ENCODE measurements at regions not wholly inside any gene's neighbourhood (a gene's known extent, or its start where the extent isn't known, plus 50 kb on each side); places are given as distances from the start of the nearest gene placed in this dataset.

DNA sequence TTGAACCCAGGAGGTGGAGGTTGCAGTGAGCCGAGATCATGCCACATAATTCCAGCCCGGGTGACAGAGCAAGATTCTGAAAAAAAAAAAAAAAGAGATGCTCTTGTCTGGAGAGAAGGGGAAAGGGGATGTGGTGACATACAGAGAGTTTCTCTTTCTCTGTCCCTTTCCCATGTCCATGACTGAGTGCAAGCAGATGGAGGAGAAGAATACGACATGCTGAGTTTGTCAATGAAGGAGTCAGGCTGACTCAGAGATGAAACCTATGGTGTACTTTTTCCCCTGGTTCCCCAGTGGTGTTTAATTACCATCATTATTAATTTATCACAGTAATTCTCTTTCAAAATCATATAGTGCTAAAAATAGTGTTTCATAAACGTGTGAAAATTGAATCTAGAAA lies 448.8 kb downstream of the FOXO1 start:
- no peaks in the 10 kb centered on the region for H3K27me3 ChIP-seq
- H3K36me3 ChIP-seq, result no peaks in the 10 kb centered on the region
- H3K4me1 ChIP-seq (ENCODE audit: control insufficient read depth in 1 of 2, insufficient read depth in 1 of 2, low read depth in 1 of 2, low read length in 1 of 2), result no peaks in the 10 kb centered on the region
- TF ChIP-seq CTCF (IDR thresholded peaks at IDR 0.05), result no peak
- no peak overlapping the region for H3K4me3 ChIP-seq (ENCODE audit: low read depth in 1 of 2, low read length in 1 of 2)
- no peaks in the 10 kb centered on the region for H3K9me3 ChIP-seq
- no peak overlapping the region for H3K27ac ChIP-seq

GRCh38 chr13:40220299-40220935 lies 446.0 kb downstream of the FOXO1 start:
- no peaks in the 10 kb centered on the region for H3K27me3 ChIP-seq
- no peaks in the 10 kb centered on the region for H3K4me1 ChIP-seq (ENCODE audit: control insufficient read depth in 1 of 2, insufficient read depth in 1 of 2, low read depth in 1 of 2, low read length in 1 of 2)
- no peak for TF ChIP-seq CTCF (IDR thresholded peaks at IDR 0.05)
- no peaks in the 10 kb centered on the region for H3K36me3 ChIP-seq
- no peak overlapping the region for H3K4me3 ChIP-seq (ENCODE audit: low read depth in 1 of 2, low read length in 1 of 2)
- no peak overlapping the region for H3K27ac ChIP-seq
- H3K9me3 ChIP-seq, result no peaks in the 10 kb centered on the region

DNA sequence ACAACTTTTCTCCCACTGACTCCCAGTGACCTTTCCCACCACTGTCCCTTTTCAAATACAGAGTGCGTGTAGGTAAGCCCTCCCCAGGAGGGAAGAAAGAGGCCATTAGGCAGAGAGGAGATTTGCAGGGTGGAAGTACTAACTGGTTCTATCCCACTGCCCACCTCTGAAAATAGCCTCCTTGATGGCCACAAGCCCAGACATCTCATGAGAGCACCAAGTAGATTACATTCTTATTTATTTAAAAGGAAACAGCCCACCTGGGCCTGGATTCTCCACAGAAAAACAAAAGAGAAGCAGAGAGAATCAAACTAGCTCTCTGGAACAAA lies 445.3 kb downstream of the FOXO1 start:
- Histone ChIP-seq H3K36me3 (no peaks in the 10 kb centered on the region), H3K9me3 (no peaks in the 10 kb centered on the region), H3K27me3 (no peaks in the 10 kb centered on the region), H3K4me3 (ENCODE audit: low read depth in 1 of 2, low read length in 1 of 2) (no peak overlapping the region), H3K4me1 (ENCODE audit: control insufficient read depth in 1 of 2, insufficient read depth in 1 of 2, low read depth in 1 of 2, low read length in 1 of 2) (no peaks in the 10 kb centered on the region), H3K27ac (no peak overlapping the region)
- TF ChIP-seq CTCF (IDR thresholded peaks at IDR 0.05), result no peak

GRCh38 chr13:40221460-40222201 lies 444.8 kb downstream of the FOXO1 start:
- H3K27me3 ChIP-seq, result no peaks in the 10 kb centered on the region
- no peaks in the 10 kb centered on the region for H3K9me3 ChIP-seq
- no peaks in the 10 kb centered on the region for H3K36me3 ChIP-seq
- no peak for TF ChIP-seq CTCF (IDR thresholded peaks at IDR 0.05)
- no peak overlapping the region for H3K4me3 ChIP-seq (ENCODE audit: low read depth in 1 of 2, low read length in 1 of 2)
- no peak overlapping the region for H3K27ac ChIP-seq
- H3K4me1 ChIP-seq (ENCODE audit: control insufficient read depth in 1 of 2, insufficient read depth in 1 of 2, low read depth in 1 of 2, low read length in 1 of 2), result no peaks in the 10 kb centered on the region

DNA sequence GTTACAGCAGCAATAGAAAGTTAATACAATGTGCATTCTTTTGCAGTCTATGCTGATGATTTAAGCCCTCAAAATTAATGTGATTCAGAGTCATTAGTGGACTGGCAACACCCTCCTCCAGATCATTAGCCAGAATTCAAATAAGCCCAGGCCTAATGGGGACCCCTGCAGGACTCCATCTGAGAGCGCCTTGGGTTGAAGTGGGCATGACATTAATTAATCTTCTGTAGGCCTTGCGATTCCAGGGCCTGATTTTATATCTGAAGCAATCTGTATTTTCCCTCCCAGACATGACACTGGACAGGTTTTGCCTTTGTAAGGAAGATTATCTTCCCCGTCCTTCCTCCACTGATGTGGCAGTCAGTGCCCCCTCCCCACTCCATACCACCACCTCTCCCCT lies 442.9 kb downstream of the FOXO1 start:
- H3K4me3 ChIP-seq (ENCODE audit: low read depth in 1 of 2, low read length in 1 of 2), result no peak overlapping the region
- no peaks in the 10 kb centered on the region for H3K9me3 ChIP-seq
- H3K4me1 ChIP-seq (ENCODE audit: control insufficient read depth in 1 of 2, insufficient read depth in 1 of 2, low read depth in 1 of 2, low read length in 1 of 2), result no peaks in the 10 kb centered on the region
- no peaks in the 10 kb centered on the region for H3K36me3 ChIP-seq
- TF ChIP-seq CTCF (IDR thresholded peaks at IDR 0.05), result no peak
- H3K27ac ChIP-seq, result no peak overlapping the region
- no peaks in the 10 kb centered on the region for H3K27me3 ChIP-seq
